IPS-NIHi11 (cell line): ENCODE measurements at regions not wholly inside any gene's neighbourhood (a gene's known extent, or its start where the extent isn't known, plus 50 kb on each side); places are given as distances from the start of the nearest gene placed in this dataset.
"Not testable (repeated sequence)": the region's sequence is repeated elsewhere in the genome, so short reads cannot be mapped to it uniquely, and the experiment has no call there.

ENCODE experiments used
- DNase-seq: peaks from one replicate; pipeline ENCODE4 v3.0.0; 2012; ENCODE audit warnings: mixed read lengths, low spot score

DNA sequence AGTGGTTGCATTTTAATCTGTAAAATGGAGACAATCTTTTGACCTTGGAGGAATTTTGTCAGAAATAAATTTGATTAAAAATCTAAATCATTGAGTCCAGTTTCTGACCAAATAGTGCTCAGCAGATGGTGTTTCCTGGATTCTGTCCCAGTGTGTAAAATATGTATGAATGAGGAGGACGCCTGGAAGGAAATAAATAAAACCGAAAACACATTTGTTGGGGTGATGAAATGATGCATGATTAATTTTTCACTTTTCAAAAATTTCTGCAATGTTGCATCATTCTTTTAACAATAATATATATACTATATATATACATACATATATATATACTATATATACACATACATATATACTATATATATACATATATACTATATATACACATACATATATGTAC, 261.1 kb upstream of the TRIB2 start:
- DNase-seq = no peak

GRCh38 chr2:12456293-12457106, 260.2 kb upstream of the TRIB2 start:
- DNase-seq = peak; percentile 49

- no peak for DNase-seq
These were observed 258.9 kb upstream of the TRIB2 start for GRCh38 chr2:12457831-12458230.

DNA sequence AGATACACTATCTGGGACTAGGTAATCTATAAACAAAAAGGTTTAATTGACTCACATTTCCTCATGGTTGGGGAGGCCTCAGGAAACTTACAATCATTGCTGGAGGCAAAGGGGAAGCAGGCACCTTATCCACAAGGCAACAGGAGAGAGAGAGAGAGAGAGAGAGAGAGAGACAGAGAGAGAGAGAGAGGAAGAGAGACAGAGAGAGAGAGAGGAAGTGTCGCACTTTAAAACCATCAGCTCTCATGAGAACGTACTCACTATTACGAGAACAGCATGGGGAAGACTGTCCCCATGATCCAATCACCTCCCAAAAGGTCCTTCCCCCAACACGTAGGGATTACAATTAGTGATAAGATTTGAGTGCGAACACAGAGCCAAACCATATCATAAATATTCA, 253.5 kb upstream of the TRIB2 start:
- DNase-seq = no peak

DNA sequence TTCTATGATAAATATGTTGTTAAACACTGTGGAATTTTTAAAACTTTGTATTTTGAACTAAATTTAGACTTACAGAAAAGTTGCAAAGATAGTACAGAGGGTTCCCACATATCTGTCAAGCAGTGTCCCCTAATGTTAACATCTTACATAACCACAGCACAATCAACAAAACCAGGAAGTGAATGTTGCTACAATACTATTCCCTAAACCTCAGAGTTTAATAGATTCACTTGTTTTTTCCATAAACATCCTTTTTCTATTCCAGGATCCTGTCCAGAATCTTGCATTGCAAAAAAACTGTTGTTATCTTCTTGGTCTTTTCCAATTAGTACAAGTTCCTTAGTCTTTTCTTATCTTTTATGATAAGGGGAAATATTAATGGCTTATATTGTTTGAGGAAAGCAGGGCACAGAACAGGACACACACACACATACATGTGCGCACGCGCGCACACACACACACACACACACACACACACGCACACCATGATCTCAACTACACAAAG, 251.1 kb upstream of the TRIB2 start:
- no peak for DNase-seq

- DNase-seq = no peak
These were observed 249.4 kb upstream of the TRIB2 start for GRCh38 chr2:12467303-12467702.

DNA sequence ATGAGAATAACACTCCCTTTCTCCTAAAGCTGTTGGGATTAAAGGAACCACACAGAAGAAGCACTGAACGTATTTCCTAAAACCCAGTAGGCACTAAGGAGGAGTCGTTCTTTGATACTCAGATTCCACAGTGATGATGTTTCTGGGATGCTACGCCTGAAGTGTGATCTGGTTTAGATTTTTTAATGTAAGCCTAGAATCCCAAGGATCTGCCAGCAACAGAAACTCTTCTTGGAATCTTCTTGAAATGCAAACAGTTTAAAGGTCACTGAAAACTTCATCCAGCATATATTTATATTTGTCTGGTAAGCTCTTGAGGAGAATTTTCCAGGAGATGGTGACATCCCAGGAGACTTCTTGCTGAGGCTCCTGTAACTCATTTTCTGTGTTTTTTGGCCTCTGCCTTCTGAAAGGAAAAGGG, 247.6 kb upstream of the TRIB2 start:
- no peak for DNase-seq

GRCh38 chr2:12472265-12472664, 244.5 kb upstream of the TRIB2 start:
- DNase-seq = not testable (repeated sequence)

GRCh38 chr2:12478151-12479064, 238.3 kb upstream of the TRIB2 start:
- DNase-seq = no peak

DNA sequence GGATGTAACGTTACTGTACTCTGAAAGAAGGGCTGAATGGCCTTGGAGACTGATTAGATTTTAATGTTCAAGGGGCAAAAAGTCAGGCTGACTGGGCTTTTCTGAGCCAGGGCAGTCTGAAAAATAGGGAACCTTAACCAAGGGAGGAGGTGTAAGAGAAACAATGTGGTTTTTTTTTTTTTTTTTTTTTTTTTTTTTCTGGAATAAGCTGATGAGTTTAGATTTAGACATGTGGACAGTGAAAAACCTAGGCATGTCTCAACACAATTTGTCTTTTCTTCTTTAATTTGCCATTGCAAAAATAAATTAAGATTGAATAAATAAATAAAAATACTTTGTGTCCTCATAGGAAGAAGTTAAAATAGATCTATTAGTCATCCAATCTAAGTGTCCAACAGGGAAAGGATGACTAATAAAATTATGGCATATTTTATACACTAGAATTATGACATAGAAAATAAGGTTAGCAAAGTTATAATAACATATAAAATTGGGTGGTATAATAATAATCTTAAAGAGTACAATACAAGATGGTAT, 237.6 kb upstream of the TRIB2 start:
- DNase-seq = no peak

- no peak for DNase-seq
These were observed 232.1 kb upstream of the TRIB2 start for GRCh38 chr2:12484536-12485115.

DNA sequence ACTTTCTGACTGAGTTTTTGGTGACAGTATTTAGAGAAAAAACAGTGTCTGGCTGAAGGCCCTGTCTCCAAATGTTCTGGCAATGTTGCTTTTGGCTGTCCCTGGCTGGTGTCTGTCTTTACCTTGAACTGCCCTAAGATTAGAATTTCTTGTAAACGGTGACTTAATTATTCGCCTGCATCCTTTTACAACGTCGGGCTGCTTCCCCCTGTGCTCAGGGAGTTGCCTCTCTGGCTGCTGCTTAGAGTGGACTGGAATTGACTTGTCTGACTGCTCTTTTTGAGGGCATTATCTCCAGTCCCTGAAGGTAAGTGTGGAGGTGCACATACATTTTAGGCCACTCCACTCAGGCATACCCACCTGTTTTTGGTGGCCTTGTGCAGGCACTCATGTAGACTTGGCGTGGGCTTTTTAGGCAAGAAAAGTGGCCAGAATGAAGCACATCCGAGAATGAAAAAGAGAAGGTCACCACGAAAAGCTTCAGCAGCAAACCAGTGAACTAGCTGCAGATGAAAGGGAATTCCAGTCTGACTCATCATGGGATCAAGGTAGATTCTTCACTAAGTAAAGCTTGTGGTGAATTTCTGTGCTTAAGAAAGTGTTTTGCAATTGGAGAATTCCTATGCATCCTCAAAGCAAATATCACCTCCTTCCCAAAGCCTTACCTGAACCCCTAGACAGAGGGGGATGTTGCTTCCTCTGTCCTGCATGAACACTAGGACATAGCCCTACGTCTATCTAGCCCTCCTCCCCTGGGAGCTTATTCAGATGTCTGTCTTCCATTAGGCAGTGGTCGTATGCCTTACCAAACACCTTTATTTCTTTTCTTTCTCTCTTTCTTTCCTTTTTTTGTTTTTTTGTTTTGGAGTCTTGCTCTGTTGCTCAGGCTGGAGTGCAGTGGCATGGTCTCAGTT, 230.3 kb upstream of the TRIB2 start:
- no peak for DNase-seq

DNA sequence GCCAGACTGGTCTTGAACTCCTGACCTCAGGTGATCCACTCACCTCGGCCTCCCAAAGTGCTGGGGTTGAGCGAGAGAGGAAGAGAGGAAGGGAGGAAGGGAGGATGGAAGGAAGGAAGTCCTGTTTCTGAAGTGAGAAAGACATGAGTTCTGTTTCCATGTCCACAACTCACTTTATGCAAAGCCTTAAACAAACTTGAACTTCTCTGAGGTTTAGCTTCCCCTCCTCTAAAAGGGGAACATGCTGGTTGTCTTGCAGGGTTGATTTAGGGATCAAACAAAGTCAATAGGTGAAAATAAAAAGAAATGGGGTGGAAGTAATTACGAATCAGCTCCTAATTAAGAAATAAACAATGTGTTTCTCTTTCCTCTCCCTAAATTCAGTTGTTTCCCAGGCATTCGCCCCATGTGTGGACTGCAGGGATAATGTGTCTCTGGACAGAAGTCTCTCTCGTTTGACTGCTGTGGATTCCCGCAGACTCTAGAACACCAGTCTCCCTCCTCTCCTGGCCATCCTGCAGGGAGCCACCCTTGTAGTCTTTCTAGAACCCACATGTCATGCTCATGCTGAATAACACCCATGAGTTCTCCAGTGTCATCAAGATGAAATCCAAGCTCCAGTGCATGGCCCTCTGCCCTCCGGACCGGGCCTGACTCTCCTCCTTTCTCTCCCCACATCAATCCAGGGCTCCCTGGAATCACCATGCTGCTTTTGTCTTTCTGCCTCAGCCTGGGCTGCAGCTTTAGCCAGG, 229.3 kb upstream of the TRIB2 start:
- no peak for DNase-seq

GRCh38 chr2:12488352-12489318, 228.1 kb upstream of the TRIB2 start:
- no peak for DNase-seq

DNA sequence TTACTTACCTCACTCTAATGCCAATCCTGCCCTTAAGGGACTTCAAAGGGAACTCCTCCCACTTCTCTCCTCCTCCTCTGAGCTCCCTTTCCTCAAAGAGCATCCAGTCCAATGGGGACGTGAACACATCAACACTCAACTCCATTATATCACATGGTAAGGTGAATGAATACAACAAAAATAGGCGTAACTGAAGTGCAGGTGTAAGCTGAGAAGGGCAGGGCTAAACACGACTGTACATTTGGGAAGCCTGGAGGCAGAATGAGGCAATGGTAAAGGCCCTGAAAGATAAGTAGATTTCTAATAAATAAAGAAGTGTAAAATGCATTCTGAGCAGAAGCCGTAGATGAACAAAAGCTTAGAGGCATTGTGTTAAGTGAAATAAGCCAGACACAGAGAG, 226.1 kb upstream of the TRIB2 start:
- DNase-seq = no peak

GRCh38 chr2:12492360-12492759, 224.4 kb upstream of the TRIB2 start:
- DNase-seq = not testable (repeated sequence)

DNA sequence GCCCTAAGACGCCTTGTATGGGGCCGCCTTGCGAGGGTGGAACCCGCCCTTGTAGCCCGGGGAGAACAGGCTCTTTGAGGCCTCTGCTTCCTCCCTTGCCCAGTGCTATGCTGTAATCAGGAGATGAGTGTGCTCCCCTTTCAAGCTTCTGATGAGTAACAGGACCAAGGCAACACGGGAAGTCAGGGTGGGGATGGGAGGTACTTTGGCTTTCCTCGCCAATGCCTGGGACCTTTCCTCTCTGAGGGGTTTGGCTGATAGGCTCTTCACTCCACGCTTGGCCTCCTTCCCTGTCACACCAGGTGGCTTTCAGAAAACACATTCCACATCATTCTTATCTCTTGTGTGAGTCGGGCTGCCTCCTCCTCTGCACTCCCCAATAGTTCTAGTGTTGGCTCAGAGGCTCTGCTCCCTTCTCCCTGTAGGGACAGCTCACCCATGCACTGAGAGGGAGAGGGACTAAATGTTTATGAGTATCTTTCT, 223.7 kb upstream of the TRIB2 start:
- no peak for DNase-seq

GRCh38 chr2:12495247-12495868, 221.4 kb upstream of the TRIB2 start:
- DNase-seq = no peak

DNA sequence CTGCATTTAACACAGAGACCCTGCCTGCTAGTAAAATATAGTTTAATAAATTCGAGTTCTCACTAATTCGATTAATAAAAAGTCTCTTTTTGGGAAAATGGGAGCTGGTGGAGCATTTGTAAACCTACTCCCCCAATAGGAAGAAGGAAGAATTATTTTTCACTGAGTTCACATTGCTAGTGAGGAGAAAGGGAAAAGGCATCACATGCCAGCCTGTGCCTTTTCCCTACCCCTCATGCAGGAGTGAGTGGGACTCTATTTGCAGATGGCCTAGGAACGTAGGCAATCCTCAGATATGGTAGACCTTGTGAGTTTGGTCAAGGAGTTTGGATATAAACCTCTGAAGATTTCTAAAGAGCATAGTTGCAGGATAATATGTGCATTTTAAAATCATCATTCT, 218.4 kb upstream of the TRIB2 start:
- no peak for DNase-seq
